Neural progenitor cell (in vitro differentiated cells): ENCODE measurements at regions not wholly inside any gene's neighbourhood (a gene's known extent, or its start where the extent isn't known, plus 50 kb on each side); places are given as distances from the start of the nearest gene placed in this dataset.

Source experiments
- DNase-seq: peaks from one replicate; pipeline ENCODE4 v3.0.0-alpha.2; 2016; ENCODE audit warnings: low spot score
- H2AFZ ChIP-seq: fragments of 200-600 bp; sonication (generic); replicated peaks from 2 replicates; pipeline ENCODE4 v1.6.1; 2016; ENCODE audit warnings: antibody characterized with exemption
- H3F3A ChIP-seq: fragments of 200-600 bp; sonication (generic); 2 replicates; pipeline ENCODE4 v1.6.1; 2016; ENCODE audit warnings: antibody characterized with exemption, low read depth
- H3K27ac ChIP-seq: fragments of 200-600 bp; sonication (generic); 2 replicates; pipeline ENCODE4 v1.5.1; 2016; ENCODE audit warnings: mild to moderate bottlenecking
- H3K27me3 ChIP-seq: fragments of 200-600 bp; sonication (generic); 2 replicates; pipeline ENCODE4 v1.6.1; 2016; ENCODE audit warnings: mild to moderate bottlenecking, moderate library complexity
- H3K36me3 ChIP-seq: fragments of 200-600 bp; sonication (generic); 2 replicates; pipeline ENCODE4 v1.5.1; 2016
- H3K4me1 ChIP-seq: fragments of 200-600 bp; sonication (generic); 2 replicates; pipeline ENCODE4 v1.6.1; 2016; ENCODE audit warnings: mixed run types
- H3K4me2 ChIP-seq: fragments of 200-600 bp; sonication (generic); 2 replicates; pipeline ENCODE4 v1.6.1; 2016
- H3K4me3 ChIP-seq: fragments of 200-600 bp; sonication (generic); 2 replicates; pipeline ENCODE4 v1.5.1; 2016
- H3K79me2 ChIP-seq: fragments of 200-600 bp; sonication (generic); 2 replicates; pipeline ENCODE4 v1.6.1; 2016; ENCODE audit warnings: low read depth
- H3K9ac ChIP-seq: fragments of 200-600 bp; sonication (generic); 2 replicates; pipeline ENCODE4 v1.6.1; 2016
- H3K9me3 ChIP-seq: fragments of 200-600 bp; sonication (generic); 2 replicates; pipeline ENCODE4 v1.5.1; 2016; ENCODE audit warnings: low read depth
- H4K20me1 ChIP-seq: fragments of 200-600 bp; sonication (generic); 2 replicates; pipeline ENCODE4 v1.6.1; 2016; ENCODE audit warnings: low read depth
- H3K27ac Mint-ChIP-seq: 3 replicates; pipeline ENCODE4 v1.8.0; 2021; ENCODE audit warnings: mixed read lengths
- H3K27me3 Mint-ChIP-seq: 2 replicates; pipeline ENCODE4 v1.8.0; 2022; ENCODE audit warnings: low read depth, mild to moderate bottlenecking, inconsistent platforms, moderate library complexity, mixed read lengths; ENCODE audit not compliant: insufficient read depth
- H3K36me3 Mint-ChIP-seq: 3 replicates; pipeline ENCODE4 v1.8.0; 2021; ENCODE audit warnings: mixed read lengths
- H3K4me1 Mint-ChIP-seq: 3 replicates; pipeline ENCODE4 v1.8.0; 2021; ENCODE audit warnings: mixed read lengths
- H3K4me3 Mint-ChIP-seq: 3 replicates; pipeline ENCODE4 v1.8.0; 2021; ENCODE audit warnings: mild to moderate bottlenecking, moderate library complexity, mixed read lengths
- H3K9me3 Mint-ChIP-seq: 3 replicates; pipeline ENCODE4 v1.8.0; 2020; ENCODE audit warnings: mixed read lengths
- CTCF ChIP-seq: fragments of 200-600 bp; sonication (generic); IDR thresholded peaks from 2 replicates; pipeline ENCODE4 v1.5.1; 2017; ENCODE audit warnings: antibody characterized with exemption, mild to moderate bottlenecking
- EZH2 ChIP-seq: fragments of 200-600 bp; sonication (generic); IDR thresholded peaks from 2 replicates; pipeline ENCODE4 v1.6.1; 2017; ENCODE audit warnings: antibody characterized with exemption, mild to moderate bottlenecking, moderate library complexity
- EZH2phosphoT487 ChIP-seq: fragments of 200-600 bp; sonication (generic); IDR thresholded peaks from 2 replicates; pipeline ENCODE4 v1.6.1; 2017; ENCODE audit warnings: antibody characterized with exemption

GRCh38 chr10:44199991-44200655 is 184.8 kb downstream of the CXCL12 start:
- peaks cover 9% of the 10 kb centered on the region for H3F3A ChIP-seq
- peaks cover 9% of the 10 kb centered on the region for H3K4me1 ChIP-seq
- H3K79me2 ChIP-seq: no peaks in the 10 kb centered on the region
- no peak overlapping the region for H3K27ac ChIP-seq
- DNase-seq: no peak
- no peaks in the 10 kb centered on the region for H3K27me3 ChIP-seq
- Mint-ChIP-seq H3K4me1 (peaks cover 6% of the 10 kb centered on the region), H3K36me3 (no peaks in the 10 kb centered on the region), H3K27me3 (peaks cover 9% of the 10 kb centered on the region), H3K4me3 (no peak overlapping the region), H3K27ac (no peak overlapping the region), H3K9me3 (peaks cover 10% of the 10 kb centered on the region)
- no peaks in the 10 kb centered on the region for H3K36me3 ChIP-seq
- no peak overlapping the region for H2AFZ ChIP-seq
- H4K20me1 ChIP-seq: no peaks in the 10 kb centered on the region
- H3K4me2 ChIP-seq: no peak overlapping the region
- no peak overlapping the region for H3K9ac ChIP-seq
- TF ChIP-seq EZH2 (no peak), EZH2phosphoT487 (no peak), CTCF (no peak)
- H3K9me3 ChIP-seq: no peaks in the 10 kb centered on the region
- no peak overlapping the region for H3K4me3 ChIP-seq

GRCh38 chr10:44199267-44199666 is 185.6 kb downstream of the CXCL12 start:
- Histone ChIP-seq H3K36me3 (no peaks in the 10 kb centered on the region), H3K27ac (no peak overlapping the region), H3K4me2 (no peak overlapping the region), H2AFZ (no peak overlapping the region), H3K4me1 (peaks cover under 1% of the 10 kb centered on the region), H3K4me3 (no peak overlapping the region), H3F3A (peaks cover under 1% of the 10 kb centered on the region), H3K79me2 (no peaks in the 10 kb centered on the region), H3K27me3 (no peaks in the 10 kb centered on the region), H4K20me1 (no peaks in the 10 kb centered on the region), H3K9me3 (no peaks in the 10 kb centered on the region), H3K9ac (no peak overlapping the region)
- peaks cover 8% of the 10 kb centered on the region for H3K4me1 Mint-ChIP-seq
- peaks cover 10% of the 10 kb centered on the region for H3K9me3 Mint-ChIP-seq
- H3K27me3 Mint-ChIP-seq: peaks cover 9% of the 10 kb centered on the region
- H3K27ac Mint-ChIP-seq: no peak overlapping the region
- TF ChIP-seq EZH2: no peak
- no peak for TF ChIP-seq CTCF
- TF ChIP-seq EZH2phosphoT487: no peak
- H3K4me3 Mint-ChIP-seq: no peak overlapping the region
- H3K36me3 Mint-ChIP-seq: no peaks in the 10 kb centered on the region
- DNase-seq: no peak

- Histone ChIP-seq H4K20me1 (no peaks in the 10 kb centered on the region), H3K4me1 (no peaks in the 10 kb centered on the region), H3K9me3 (no peaks in the 10 kb centered on the region), H2AFZ (no peak overlapping the region), H3K27ac (no peak overlapping the region), H3F3A (no peaks in the 10 kb centered on the region), H3K9ac (no peak overlapping the region), H3K27me3 (no peaks in the 10 kb centered on the region), H3K4me3 (no peak overlapping the region), H3K79me2 (no peaks in the 10 kb centered on the region), H3K4me2 (no peak overlapping the region), H3K36me3 (no peaks in the 10 kb centered on the region)
- Mint-ChIP-seq H3K4me3 (no peak overlapping the region), H3K27me3 (peaks cover 8% of the 10 kb centered on the region), H3K27ac (no peak overlapping the region), H3K4me1 (peaks cover 8% of the 10 kb centered on the region), H3K9me3 (peaks cover 10% of the 10 kb centered on the region), H3K36me3 (no peaks in the 10 kb centered on the region)
- TF ChIP-seq EZH2 (no peak), EZH2phosphoT487 (no peak), CTCF (no peak)
- DNase-seq: no peak
Observed at GRCh38 chr10:44198780-44199097, 186.2 kb downstream of the CXCL12 start.
